Activated CD4-positive, alpha-beta memory T cell treated with anti-CD3 and anti-CD28 coated beads, Interleukin-2, amount 10 ng/mL, durations not matched to agents 7 days and 5 days (primary cell): ENCODE measurements at regions not wholly inside any gene's neighbourhood (a gene's known extent, or its start where the extent isn't known, plus 50 kb on each side); places are given as distances from the start of the nearest gene placed in this dataset.
A peak's percentile ranks its signal among the peaks of the same experiment; 100 is the strongest.

Source experiments
- CTCF ChIA-PET: fragments of 350-600 bp; sonication (Branson Sonifier 250); formaldehyde crosslinking; loops from one replicate; lab custom pipeline; 2021; ENCODE audit warnings: antibody characterized with exemption, inconsistent platforms; lab: Charles Lee
- POLR2A ChIA-PET: fragments of 350-600 bp; sonication (Branson Sonifier 250); formaldehyde crosslinking; loops from one replicate; lab custom pipeline; 2021; ENCODE audit warnings: antibody characterized with exemption; lab: Charles Lee
- DNase-seq: peaks from one replicate; pipeline ENCODE4 v3.0.0-alpha.2; 2020
- H3K27ac Mint-ChIP-seq: one replicate; pipeline ENCODE4 v1.8.0; 2021; ENCODE audit warnings: mild to moderate bottlenecking, mixed read lengths
- H3K27me3 Mint-ChIP-seq: one replicate; pipeline ENCODE4 v1.8.0; 2021; ENCODE audit warnings: mixed read lengths
- H3K36me3 Mint-ChIP-seq: one replicate; pipeline ENCODE4 v1.8.0; 2021; ENCODE audit warnings: low read depth, mixed read lengths
- H3K4me1 Mint-ChIP-seq: one replicate; pipeline ENCODE4 v1.8.0; 2021; ENCODE audit warnings: mixed read lengths
- H3K4me3 Mint-ChIP-seq: one replicate; pipeline ENCODE4 v1.8.0; 2021; ENCODE audit warnings: mild to moderate bottlenecking, mixed read lengths
- H3K9me3 Mint-ChIP-seq: one replicate; pipeline ENCODE4 v1.8.0; 2021; ENCODE audit warnings: mixed read lengths

DNA sequence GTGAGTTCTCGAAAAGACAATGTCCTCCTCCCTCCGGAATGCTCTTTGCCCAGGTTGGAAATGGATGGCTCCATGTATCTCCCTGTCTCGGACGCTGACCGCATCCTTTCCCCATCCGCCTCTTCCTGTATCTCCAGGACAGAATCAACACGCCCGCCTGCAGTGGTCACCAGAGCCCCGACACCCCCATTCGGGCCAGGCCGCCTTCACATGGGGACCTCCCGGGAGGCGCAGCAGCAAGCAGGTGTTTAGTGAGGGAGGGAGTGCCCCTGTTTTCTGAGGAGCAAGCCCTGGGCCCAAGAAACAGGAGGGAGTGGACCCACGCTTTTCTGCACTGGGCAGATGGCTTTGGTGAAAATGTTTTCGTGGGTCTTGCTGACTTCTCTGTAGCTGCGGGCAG, 83.5 kb upstream of the TTC34 start:
- Mint-ChIP-seq H3K4me3 (no peak overlapping the region), H3K27me3 (no peaks in the 10 kb centered on the region), H3K9me3 (no peaks in the 10 kb centered on the region), H3K4me1 (no peaks in the 10 kb centered on the region), H3K36me3 (no peaks in the 10 kb centered on the region), H3K27ac (no peak overlapping the region)
- POLR2A ChIA-PET, result no interaction called here
- CTCF ChIA-PET, result no interaction called here
- DNase-seq, result no peak

DNA sequence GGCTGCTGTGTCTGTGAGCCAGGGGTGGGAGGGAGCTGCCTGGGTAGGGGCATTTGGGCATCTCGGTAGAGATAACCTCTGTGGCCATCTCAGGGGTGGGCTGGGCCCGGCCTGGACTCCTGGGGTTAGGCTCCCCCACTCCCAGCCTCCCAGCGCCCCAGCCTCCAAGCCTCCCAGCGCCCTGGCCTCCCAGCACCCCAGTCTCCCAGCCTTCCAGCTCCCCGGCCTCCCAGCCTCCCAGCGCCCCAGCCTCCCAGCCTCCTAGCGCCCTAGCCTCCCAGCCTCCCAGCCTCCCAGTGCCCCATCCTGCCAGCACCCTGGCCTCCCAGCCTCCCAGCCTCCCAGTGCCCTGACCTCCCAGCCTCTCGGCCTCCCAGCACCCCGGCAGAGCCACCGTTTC, 85.1 kb upstream of the TTC34 start:
- Mint-ChIP-seq H3K36me3 (no peaks in the 10 kb centered on the region), H3K27me3 (no peaks in the 10 kb centered on the region), H3K4me1 (no peaks in the 10 kb centered on the region), H3K4me3 (no peak overlapping the region), H3K27ac (no peak overlapping the region), H3K9me3 (no peaks in the 10 kb centered on the region)
- DNase-seq, result no peak
- CTCF ChIA-PET, result no interaction called here
- POLR2A ChIA-PET, result no interaction called here

DNA sequence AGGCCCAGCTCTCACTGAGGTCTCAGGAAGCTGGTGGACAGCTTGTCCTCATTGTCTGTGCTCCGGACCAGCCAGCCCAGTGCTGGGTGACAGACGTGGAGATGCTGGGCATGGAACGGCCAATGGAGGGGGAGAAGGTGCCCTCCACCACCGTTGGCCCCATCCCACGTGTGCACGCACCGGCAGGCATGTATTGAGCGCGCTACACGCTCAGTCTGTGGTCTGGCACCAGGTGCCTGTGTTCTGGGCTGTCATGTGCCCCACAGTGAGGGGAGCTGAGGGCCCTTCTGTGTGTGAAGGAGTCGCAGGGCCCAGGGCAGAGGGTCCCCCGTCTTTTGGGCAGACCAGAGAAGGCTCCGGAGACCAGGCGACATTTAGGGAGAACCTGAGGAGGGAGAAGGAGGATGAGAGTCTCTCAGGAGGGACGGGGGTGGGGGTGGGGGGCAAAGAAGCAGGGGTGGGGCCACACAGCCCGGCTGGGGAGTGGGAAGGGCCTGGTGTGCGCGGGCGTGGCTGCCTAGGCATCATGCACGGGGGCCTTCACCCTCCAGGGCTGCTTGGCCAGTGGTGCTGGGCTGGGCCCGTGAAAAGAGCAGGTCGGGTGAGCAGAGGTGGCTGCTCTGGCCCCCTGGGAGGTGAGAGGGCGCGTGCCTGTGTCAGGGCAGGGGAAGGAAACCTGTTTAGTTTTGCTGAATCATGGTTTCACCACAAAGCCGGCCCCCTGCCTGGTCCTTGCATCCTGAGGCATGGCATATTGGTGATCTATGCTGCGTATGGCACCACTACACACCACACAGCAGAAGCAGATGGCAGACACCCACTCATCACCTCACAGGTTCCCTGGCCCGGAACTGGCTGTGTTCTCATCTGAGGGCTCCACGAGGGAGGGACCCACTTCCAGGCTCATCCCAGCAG, 86.7 kb upstream of the TTC34 start:
- H3K36me3 Mint-ChIP-seq, result no peaks in the 10 kb centered on the region

DNA sequence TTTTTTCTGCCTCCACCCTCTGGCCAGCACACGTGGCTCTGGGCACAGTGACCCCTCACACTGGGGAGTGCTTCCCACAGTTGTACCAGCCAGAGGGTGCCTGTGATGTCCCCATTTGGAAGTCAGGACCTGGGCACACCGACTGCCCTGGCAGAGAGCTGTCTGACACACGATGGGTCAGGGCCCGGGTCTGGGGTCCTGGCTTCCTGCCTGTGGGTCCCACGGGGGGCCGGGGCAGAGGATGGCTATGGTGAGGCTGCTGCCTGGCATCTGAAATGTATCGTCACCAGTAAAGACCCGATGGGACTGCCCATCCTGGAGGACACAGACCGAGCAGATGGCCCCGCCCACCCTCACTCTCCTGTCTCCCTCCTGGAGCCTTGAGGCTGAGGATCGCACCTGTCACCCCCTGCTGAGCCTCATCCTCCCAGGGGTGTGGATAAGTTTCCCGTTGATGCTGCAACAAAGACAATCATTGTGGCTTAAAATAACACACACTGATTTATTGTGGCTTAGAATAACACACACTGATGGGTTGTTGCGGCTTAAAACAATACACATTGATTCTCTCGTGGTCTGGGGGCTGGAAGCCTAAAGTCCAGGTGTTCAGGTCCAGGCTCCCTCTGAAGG, 88.8 kb upstream of the TTC34 start:
- H3K27me3 Mint-ChIP-seq, result no peaks in the 10 kb centered on the region
- ChIA-PET CTCF (no interaction called here), POLR2A (no interaction called here)
- H3K4me1 Mint-ChIP-seq, result peaks cover 2% of the 10 kb centered on the region
- no peaks in the 10 kb centered on the region for H3K36me3 Mint-ChIP-seq
- H3K27ac Mint-ChIP-seq, result no peak overlapping the region
- DNase-seq, result no peak
- no peaks in the 10 kb centered on the region for H3K9me3 Mint-ChIP-seq
- H3K4me3 Mint-ChIP-seq, result no peak overlapping the region

More for the DNA sequence above, 86.7 kb upstream of the TTC34 start:
- POLR2A ChIA-PET, result no interaction called here
- no peak for DNase-seq
- no peaks in the 10 kb centered on the region for H3K4me1 Mint-ChIP-seq
- no peak overlapping the region for H3K27ac Mint-ChIP-seq
- H3K9me3 Mint-ChIP-seq, result no peaks in the 10 kb centered on the region
- CTCF ChIA-PET, result no interaction called here
- no peaks in the 10 kb centered on the region for H3K27me3 Mint-ChIP-seq
- no peak overlapping the region for H3K4me3 Mint-ChIP-seq

DNA sequence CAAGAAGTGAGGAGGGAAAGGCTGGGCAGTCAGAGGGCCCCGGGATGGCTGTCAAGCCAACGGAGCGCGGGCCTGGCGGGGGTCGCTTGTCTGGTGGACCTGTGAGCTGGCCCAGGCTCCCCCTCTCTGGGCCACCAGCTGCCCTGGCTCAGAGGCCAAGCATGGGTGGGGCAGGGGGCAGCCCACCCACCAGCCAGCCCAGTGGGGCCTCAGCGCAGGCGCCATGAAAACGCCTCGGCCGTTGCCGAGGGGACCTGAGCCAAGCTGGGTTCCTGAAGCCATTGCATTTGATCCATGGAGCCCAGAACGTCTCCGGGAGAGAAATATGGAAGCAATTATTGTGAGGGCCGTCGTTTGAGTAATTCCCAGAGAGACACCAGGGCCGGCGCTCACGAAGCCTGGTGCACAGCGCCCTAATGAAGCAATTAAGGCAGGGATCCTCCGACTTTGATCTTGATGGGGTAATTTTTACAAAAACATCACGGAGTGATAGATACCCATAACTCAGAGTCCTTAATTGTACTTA, 90.5 kb upstream of the TTC34 start:
- H3K27me3 Mint-ChIP-seq, result no peaks in the 10 kb centered on the region
- H3K36me3 Mint-ChIP-seq, result peaks cover 2% of the 10 kb centered on the region
- H3K9me3 Mint-ChIP-seq, result peaks cover 8% of the 10 kb centered on the region
- no peak for DNase-seq
- ChIA-PET CTCF (no interaction called here), POLR2A (no interaction called here)
- H3K4me3 Mint-ChIP-seq, result no peak overlapping the region
- no peak overlapping the region for H3K27ac Mint-ChIP-seq
- peaks cover 2% of the 10 kb centered on the region for H3K4me1 Mint-ChIP-seq

DNA sequence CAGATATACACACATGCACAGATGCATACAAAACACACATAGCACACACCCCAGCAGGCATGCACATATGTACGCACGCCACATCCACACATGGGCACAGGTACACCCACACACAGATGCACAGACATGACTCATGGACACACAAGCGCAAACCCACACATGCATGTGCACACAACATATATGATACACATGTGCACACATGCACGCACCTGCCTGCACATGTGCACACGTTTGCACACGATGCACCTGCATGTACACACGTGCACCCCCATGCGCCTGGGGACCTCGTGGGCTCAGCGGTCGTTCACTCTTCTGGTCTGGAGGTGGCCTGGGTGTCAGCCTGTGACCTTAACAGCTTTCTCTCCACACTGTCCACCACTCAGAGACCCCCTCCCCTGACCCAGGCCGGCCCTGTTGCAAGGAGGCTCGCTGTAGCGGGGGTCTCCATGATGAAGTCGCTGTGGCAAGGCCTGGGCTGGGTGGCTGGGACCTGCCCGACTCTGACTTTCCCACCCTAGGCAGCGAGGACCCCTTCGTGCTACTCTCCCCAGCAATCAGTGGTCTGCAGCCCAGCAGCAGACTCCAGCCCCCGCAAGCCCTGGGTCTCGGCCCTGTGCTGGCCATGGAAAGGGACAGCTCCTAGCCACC, 92.1 kb upstream of the TTC34 start:
- ChIA-PET POLR2A (no interaction called here), CTCF (no interaction called here)
- Mint-ChIP-seq H3K9me3 (peaks cover 10% of the 10 kb centered on the region), H3K4me1 (peaks cover 2% of the 10 kb centered on the region), H3K36me3 (peaks cover 2% of the 10 kb centered on the region), H3K27me3 (no peaks in the 10 kb centered on the region), H3K4me3 (no peak overlapping the region), H3K27ac (no peak overlapping the region)
- DNase-seq, result no peak

DNA sequence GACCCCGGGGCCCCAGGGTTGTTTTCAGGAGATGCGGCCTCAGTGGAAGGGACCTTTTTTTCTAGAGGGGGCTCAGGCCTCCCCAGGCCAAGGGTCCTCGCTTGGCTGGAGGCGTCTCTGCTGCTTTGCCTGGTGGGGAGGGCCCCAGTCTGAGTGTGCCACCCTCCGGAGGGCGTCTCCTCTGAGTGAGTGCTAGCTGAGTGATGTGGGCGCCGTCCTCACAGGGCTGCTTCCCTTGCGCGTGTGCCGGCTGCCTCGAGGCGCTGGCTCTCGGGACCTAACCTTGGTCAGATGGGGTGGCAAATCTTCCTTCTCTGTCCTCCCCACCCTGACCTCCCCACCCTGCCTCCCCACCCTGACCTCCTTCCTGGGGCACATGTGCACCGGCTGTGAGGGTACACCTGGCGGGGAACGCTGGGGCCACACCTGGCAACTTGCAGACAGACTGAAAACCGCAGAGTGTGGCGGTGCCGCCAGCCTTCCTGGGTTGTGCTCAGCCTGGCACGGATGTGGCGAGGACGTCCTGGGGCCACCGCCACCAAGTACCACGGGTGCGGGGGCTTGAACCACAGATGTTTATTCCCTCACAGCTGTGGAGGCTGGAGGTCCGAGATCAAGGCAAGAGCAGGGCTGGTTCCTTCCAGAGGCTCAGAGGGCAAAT, 93.0 kb upstream of the TTC34 start:
- Mint-ChIP-seq H3K4me1 (peaks cover 2% of the 10 kb centered on the region), H3K4me3 (no peak overlapping the region), H3K36me3 (peaks cover 2% of the 10 kb centered on the region), H3K27me3 (no peaks in the 10 kb centered on the region), H3K9me3 (peaks cover 10% of the 10 kb centered on the region), H3K27ac (no peak overlapping the region)
- ChIA-PET POLR2A (no interaction called here), CTCF (no interaction called here)
- DNase-seq, result peak; percentile 21

DNA sequence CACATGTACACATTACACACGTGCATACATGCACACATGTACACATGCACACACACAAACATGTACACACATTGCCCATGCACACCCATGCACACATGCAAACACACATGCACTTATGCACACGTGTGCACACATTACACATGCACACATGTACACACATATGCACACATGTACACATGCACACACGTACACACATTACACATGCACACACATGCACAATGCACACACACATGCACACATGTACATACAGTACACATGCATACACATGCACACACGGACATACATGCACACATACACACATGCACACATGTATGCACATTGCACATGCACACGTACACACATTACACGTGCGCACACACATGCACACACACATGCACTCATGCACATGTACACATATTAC, 95.3 kb upstream of the TTC34 start:
- Mint-ChIP-seq H3K27me3 (no peaks in the 10 kb centered on the region), H3K4me1 (peaks cover 2% of the 10 kb centered on the region), H3K4me3 (no peak overlapping the region), H3K27ac (no peak overlapping the region), H3K36me3 (peaks cover 2% of the 10 kb centered on the region), H3K9me3 (peaks cover 10% of the 10 kb centered on the region)
- ChIA-PET POLR2A (no interaction called here), CTCF (no interaction called here)
- DNase-seq, result no peak

DNA sequence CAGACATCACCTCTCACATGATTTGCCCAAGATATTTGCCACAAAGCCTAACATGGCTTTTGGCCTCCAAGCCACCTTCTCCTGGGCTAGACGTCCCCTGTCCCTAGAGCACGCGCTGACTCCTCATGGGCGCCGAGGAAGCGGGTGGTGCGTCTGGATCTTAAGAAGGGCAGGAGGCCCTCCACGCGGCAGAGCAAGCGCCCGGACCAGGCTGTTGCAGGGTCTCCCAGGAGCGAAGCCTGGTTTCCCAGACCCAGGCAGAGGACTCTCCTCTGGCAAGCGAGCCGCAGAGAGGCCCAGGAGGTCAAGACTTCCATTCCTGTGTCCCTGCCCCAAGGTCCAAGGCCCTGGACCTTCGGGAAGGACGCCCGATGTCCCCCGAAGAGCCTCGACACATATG, 101.7 kb upstream of the TTC34 start:
- DNase-seq, result no peak
- Mint-ChIP-seq H3K4me1 (no peaks in the 10 kb centered on the region), H3K36me3 (no peaks in the 10 kb centered on the region), H3K27me3 (no peaks in the 10 kb centered on the region), H3K4me3 (no peak overlapping the region), H3K9me3 (no peaks in the 10 kb centered on the region), H3K27ac (no peak overlapping the region)
- ChIA-PET POLR2A (no interaction called here), CTCF (no interaction called here)

DNA sequence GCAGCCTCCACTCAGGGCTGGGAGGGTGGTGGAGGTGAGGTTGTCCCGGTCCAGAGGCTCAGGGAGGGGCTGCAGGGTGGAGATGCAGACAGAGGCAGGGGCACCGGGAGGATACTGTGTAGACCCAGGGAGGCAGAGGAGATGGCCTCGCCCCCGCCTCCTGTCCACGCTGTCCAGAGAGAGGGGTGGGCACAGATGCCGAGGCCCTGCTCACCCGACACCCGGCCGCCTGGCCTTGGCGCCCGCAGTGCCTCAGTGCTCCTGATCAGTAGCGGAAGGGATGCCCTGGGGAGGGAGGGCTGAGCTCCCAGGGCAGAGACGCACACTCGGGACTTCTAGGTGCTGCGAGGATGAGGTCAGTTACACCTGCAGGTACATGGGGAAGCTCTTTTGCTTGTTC, 102.7 kb upstream of the TTC34 start:
- DNase-seq, result no peak
- no peak overlapping the region for H3K27ac Mint-ChIP-seq
- CTCF ChIA-PET, result no interaction called here
- H3K4me1 Mint-ChIP-seq, result no peaks in the 10 kb centered on the region
- no peaks in the 10 kb centered on the region for H3K36me3 Mint-ChIP-seq
- no peaks in the 10 kb centered on the region for H3K9me3 Mint-ChIP-seq
- H3K27me3 Mint-ChIP-seq, result no peaks in the 10 kb centered on the region
- no peak overlapping the region for H3K4me3 Mint-ChIP-seq
- POLR2A ChIA-PET, result no interaction called here

DNA sequence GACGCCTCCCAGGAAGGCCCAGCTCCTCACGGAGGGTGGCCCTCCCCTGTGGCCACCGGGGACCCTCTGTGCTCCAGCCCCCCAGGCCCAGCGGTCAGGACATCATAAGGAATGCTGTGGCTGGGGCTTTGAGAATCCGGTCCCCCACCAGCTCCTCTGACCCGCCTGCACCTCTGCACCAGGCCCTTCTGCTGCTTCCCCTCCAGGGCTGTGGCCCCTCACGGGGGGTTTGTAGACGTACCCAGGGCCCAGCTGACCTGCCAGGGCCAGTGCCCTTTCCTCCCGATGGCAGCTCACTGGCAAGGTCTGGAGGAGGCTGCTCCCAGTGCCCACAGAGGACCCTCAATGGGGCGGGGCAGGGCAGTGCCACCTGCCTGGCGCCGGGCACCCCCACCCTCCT, 103.9 kb upstream of the TTC34 start:
- no peaks in the 10 kb centered on the region for H3K9me3 Mint-ChIP-seq
- no peak for DNase-seq
- no peak overlapping the region for H3K4me3 Mint-ChIP-seq
- H3K4me1 Mint-ChIP-seq, result no peaks in the 10 kb centered on the region
- ChIA-PET CTCF (no interaction called here), POLR2A (no interaction called here)
- no peaks in the 10 kb centered on the region for H3K36me3 Mint-ChIP-seq
- no peaks in the 10 kb centered on the region for H3K27me3 Mint-ChIP-seq
- no peak overlapping the region for H3K27ac Mint-ChIP-seq

DNA sequence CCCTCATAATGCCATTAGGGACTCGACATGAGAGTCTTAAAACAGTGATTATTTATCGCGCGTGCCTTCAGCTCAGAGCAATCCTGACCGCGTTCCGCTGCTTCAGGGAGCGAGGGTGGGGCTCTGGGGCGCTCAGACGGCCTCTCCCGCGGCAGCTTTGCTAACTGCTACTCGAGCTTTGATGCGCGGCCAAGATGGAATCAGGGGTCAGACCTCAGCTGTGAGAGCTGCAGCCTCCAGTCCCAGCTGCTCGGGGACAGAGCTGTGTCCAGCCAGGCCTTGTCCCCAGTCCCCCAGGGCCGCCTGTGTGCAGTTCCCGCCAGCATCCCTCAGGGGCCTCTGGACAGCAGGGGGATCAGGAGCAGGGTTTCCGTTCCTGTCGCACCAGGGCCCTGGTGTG, 104.6 kb upstream of the TTC34 start:
- no peak overlapping the region for H3K27ac Mint-ChIP-seq
- H3K4me1 Mint-ChIP-seq, result no peaks in the 10 kb centered on the region
- POLR2A ChIA-PET, result no interaction called here
- no peaks in the 10 kb centered on the region for H3K9me3 Mint-ChIP-seq
- no peak for DNase-seq
- no peaks in the 10 kb centered on the region for H3K27me3 Mint-ChIP-seq
- H3K4me3 Mint-ChIP-seq, result no peak overlapping the region
- no peaks in the 10 kb centered on the region for H3K36me3 Mint-ChIP-seq
- CTCF ChIA-PET, result no interaction called here

DNA sequence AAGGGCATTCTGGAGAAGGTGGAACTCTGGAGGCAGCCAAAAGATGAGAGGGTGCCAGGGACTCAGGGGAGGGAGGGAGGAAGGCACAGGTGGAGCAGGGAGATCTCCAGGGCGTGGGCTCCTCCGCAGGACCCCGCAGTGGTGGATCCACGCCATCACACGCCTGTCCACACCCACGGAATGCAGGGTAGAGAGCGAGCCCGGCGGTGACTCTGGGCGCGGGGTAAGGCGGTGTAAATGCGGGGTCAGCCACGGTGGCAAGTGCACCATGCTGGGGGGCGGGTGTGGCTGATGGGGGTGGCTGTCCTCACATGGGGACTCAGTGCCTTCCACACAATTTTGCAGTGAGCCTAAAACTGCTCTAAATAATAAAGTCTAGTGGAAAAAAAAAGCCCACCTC, 105.1 kb upstream of the TTC34 start:
- DNase-seq, result no peak
- H3K27ac Mint-ChIP-seq, result no peak overlapping the region
- no peak overlapping the region for H3K4me3 Mint-ChIP-seq
- CTCF ChIA-PET, result no interaction called here
- no peaks in the 10 kb centered on the region for H3K27me3 Mint-ChIP-seq
- H3K9me3 Mint-ChIP-seq, result no peaks in the 10 kb centered on the region
- H3K36me3 Mint-ChIP-seq, result no peaks in the 10 kb centered on the region
- POLR2A ChIA-PET, result no interaction called here
- H3K4me1 Mint-ChIP-seq, result no peaks in the 10 kb centered on the region
